Stimulated activated CD8-positive, alpha-beta memory T cell treated with anti-CD3 and anti-CD28 coated beads, Interleukin-15, amount 100 ng/mL, for 48 hours (primary cell): ENCODE measurements at regions not wholly inside any gene's neighbourhood (a gene's known extent, or its start where the extent isn't known, plus 50 kb on each side); places are given as distances from the start of the nearest gene placed in this dataset.

Source experiments
- DNase-seq, 2 donors: peaks; one replicate each; pipeline ENCODE4 v3.0.0-alpha.2; 2020; ENCODE audit warnings: low read depth in 2 of 2

- DNase-seq: no peak
These were observed 103.4 kb downstream of the QRFPR start for GRCh38 chr4:121277194-121278105.

- DNase-seq: no peak
These were observed 107.6 kb downstream of the QRFPR start for GRCh38 chr4:121273191-121273590.

- no peak for DNase-seq
These were observed 108.3 kb downstream of the QRFPR start for GRCh38 chr4:121272526-121272925.

GRCh38 chr4:121270389-121270788 is 106.3 kb upstream of the TNIP3 start:
- no peak for DNase-seq

GRCh38 chr4:121269001-121269400 is 104.9 kb upstream of the TNIP3 start:
- no peak for DNase-seq

GRCh38 chr4:121266982-121267381 is 102.9 kb upstream of the TNIP3 start:
- no peak for DNase-seq

- no peak for DNase-seq
These were observed 92.9 kb upstream of the TNIP3 start for GRCh38 chr4:121256887-121257466.

- peak; percentile 37 to 45 for DNase-seq
These were observed 92.0 kb upstream of the TNIP3 start for GRCh38 chr4:121255986-121256750.

GRCh38 chr4:121253961-121254360 is 89.8 kb upstream of the TNIP3 start:
- DNase-seq: no peak

- peak in 1 of 2 donors; percentile 18 for DNase-seq
These were observed 88.2 kb upstream of the TNIP3 start for GRCh38 chr4:121252224-121252806.

GRCh38 chr4:121248747-121249146 is 84.6 kb upstream of the TNIP3 start:
- no peak for DNase-seq

- no peak for DNase-seq
These were observed 82.6 kb upstream of the TNIP3 start for GRCh38 chr4:121246698-121247097.

GRCh38 chr4:121243485-121243884 is 79.4 kb upstream of the TNIP3 start:
- DNase-seq: no peak

GRCh38 chr4:121242188-121242750 is 78.1 kb upstream of the TNIP3 start:
- DNase-seq: no peak

- no peak for DNase-seq
These were observed 75.8 kb upstream of the TNIP3 start for GRCh38 chr4:121239951-121240350.

- no peak for DNase-seq
These were observed 74.3 kb upstream of the TNIP3 start for GRCh38 chr4:121238461-121238860.

GRCh38 chr4:121237069-121237399 is 72.9 kb upstream of the TNIP3 start:
- DNase-seq: no peak

- DNase-seq: no peak
These were observed 72.4 kb upstream of the TNIP3 start for GRCh38 chr4:121236353-121237068.

- no peak for DNase-seq
These were observed 69.9 kb upstream of the TNIP3 start for GRCh38 chr4:121233982-121234381.

GRCh38 chr4:121229993-121230392 is 65.9 kb upstream of the TNIP3 start:
- DNase-seq: no peak

- no peak for DNase-seq
These were observed 64.7 kb upstream of the TNIP3 start for GRCh38 chr4:121228848-121229247.
